OCI-LY3 (cell line): ENCODE measurements at regions not wholly inside any gene's neighbourhood (a gene's known extent, or its start where the extent isn't known, plus 50 kb on each side); places are given as distances from the start of the nearest gene placed in this dataset.

ENCODE experiments used
- CTCF ChIP-seq: fragments of 200-600, 300-600 bp; sonication (generic); IDR thresholded peaks from 2 replicates; pipeline ENCODE4 v1.5.1; 2014; ENCODE audit warnings: antibody characterized with exemption, low read length, low read depth
- EZH2phosphoT487 ChIP-seq: fragments of 200-600 bp; shearing (Covaris generic); IDR thresholded peaks from 2 replicates; pipeline ENCODE4 v1.6.1; 2018; ENCODE audit warnings: antibody characterized with exemption, mixed run types, low read depth

GRCh38 chr21:27380303-27380702 lies 413.4 kb upstream of the ADAMTS5 start:
- TF ChIP-seq EZH2phosphoT487 (no peak), CTCF (no peak)
